Fibroblast of villous mesenchyme (primary cell): ENCODE measurements at regions not wholly inside any gene's neighbourhood (a gene's known extent, or its start where the extent isn't known, plus 50 kb on each side); places are given as distances from the start of the nearest gene placed in this dataset.

Experiments
- DNase-seq: peaks from one replicate; pipeline ENCODE4 v3.0.0-alpha.2; 2010; ENCODE audit warnings: low read depth
- H3K4me3 ChIP-seq: 2 replicates; pipeline ENCODE4 v1.5.1; 2011; ENCODE audit warnings: low read depth, mild to moderate bottlenecking, low read length
- CTCF ChIP-seq: IDR thresholded peaks from 2 replicates; pipeline ENCODE4 v1.5.1; 2012; ENCODE audit warnings: low read depth, mild to moderate bottlenecking, low read length; ENCODE audit not compliant: insufficient read depth

DNA sequence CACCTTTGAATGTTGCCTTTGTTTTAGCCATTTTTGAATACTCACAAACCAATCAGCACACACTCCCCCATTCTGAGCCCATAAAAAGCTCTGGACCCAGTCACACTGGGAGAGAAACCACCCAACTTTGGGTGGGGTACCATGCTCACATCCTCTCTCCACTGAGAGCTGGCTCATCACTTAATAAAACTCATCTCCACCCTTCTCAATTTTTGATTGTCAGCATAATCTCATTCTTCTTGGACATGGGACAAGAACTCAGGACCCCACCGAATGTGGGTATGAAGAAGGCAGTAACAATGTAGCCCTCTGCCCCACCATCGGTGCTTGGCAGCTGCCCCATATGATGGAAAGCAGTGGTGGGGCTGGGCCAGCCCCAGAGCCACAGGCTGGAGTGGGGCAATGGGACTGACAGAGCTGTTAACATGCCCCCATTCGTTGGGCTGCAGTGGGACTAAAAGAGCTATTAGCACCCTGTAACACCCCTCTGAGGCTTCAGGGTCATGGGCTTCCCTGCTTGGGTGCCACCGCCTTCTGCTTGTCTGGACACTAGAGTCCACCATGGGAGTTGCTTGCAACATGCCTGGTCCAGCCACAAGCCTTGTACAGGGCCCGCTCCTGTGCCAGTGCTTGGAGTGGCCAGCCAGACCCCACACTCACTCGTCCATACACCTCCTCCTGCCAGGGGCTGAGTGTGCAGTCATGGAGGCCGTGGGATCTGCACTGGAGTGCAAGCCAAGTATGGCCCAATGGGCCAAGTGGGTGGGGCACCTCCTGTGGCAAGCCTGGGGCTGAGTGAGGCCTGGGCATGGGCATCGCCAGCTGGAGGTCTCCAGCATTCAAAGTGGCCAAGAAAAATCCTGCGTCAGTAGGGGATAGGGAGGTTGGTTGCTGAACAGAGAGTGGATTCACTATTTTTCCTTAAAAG, 471.1 kb downstream of the TBC1D22A start:
- no peak for DNase-seq
- no peak overlapping the region for H3K4me3 ChIP-seq
- no peak for TF ChIP-seq CTCF

- DNase-seq: no peak
- H3K4me3 ChIP-seq: no peak overlapping the region
- TF ChIP-seq CTCF: no peak
Measured at GRCh38 chr22:47232753-47233152, 470.3 kb downstream of the TBC1D22A start.

DNA sequence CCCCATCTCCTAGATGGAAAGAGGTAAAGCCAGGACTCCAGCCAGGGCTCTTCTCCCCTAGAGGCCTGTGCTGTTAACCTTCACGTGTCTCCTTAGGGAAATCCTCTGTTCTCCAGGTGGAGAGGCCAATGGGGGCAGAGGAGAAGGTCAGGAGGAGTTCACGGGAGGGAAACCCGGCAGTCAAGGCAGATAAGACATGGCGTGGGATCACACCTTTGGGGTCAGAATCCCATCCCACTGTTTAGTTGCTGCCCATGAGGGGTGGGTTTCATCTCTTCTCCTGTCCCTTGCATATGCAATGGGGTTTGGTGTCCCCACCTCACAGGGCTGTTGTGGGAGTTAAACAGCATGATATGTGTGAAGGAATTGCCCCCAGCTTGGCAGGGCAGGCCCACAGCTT, 469.7 kb downstream of the TBC1D22A start:
- DNase-seq: no peak
- no peak overlapping the region for H3K4me3 ChIP-seq
- no peak for TF ChIP-seq CTCF

DNA sequence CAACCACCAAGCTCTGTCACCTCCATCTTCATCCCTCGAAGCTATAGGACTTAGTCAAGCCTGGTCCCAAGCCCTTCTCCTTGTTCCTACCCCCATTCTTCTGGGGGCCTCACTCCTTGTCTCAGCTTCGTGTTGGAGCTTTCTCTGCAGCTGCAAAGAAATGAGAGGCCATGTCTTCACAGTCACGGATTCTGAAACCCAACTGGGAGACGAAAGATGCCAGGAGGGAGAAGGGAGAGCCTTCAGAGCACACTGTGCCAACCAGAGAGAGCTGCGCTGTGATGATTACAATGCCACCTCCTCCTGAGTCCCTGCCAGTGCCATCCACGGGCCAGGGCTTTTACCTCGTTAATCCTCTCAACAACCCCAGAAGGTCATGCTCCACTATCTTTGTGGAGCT, 469.3 kb downstream of the TBC1D22A start:
- no peak for TF ChIP-seq CTCF
- no peak for DNase-seq
- H3K4me3 ChIP-seq: no peak overlapping the region

DNA sequence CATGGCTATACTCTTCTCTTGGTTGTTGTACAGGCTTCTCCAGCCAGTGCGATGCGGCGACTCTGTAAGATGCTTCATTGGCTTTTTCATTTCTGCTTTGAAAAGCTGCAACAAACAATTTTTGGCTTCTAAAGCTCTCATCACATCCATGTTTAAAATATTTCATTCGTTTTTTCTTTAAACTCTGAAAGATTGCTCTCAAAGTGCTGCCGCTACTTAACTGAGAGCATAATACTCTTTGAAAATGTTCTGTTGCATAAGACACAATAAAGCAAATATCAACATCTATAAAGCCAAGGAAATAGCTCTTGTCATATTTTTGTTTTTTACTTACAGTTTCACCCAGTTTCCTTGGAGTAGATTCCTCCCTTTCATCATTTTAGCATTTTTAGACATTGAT, 468.3 kb downstream of the TBC1D22A start:
- no peak overlapping the region for H3K4me3 ChIP-seq
- TF ChIP-seq CTCF: no peak

DNA sequence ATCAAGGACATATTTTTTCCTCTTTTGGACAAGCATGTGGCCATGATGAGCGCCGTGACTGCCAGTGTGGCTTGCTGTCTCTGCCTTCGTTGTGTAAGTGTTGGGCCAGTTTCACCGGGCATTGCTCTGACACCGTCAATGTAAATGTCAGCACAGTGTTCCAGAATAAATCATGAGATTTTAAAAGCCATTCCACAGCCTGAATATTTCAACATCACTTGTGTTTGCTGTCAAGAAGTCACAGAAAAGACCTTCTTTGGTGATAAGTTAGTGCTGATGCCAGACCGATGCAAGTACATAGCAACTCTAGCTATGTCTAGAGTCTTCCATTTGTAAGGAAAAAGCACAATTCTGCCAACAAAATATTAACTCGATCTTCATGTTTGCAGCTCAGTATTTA, 467.8 kb downstream of the TBC1D22A start:
- TF ChIP-seq CTCF: no peak
- H3K4me3 ChIP-seq: no peak overlapping the region
- DNase-seq: no peak

More for the DNA sequence above, 468.3 kb downstream of the TBC1D22A start:
- DNase-seq: no peak
